Activated T-helper 17 cell treated with anti-CD3 and anti-CD28 coated beads, Interleukin-2, amount 50 U/mL, for 72 hours (primary cell): ENCODE measurements at regions not wholly inside any gene's neighbourhood (a gene's known extent, or its start where the extent isn't known, plus 50 kb on each side); places are given as distances from the start of the nearest gene placed in this dataset.

Experiments
- ATAC-seq: fragments of 150-1000 bp; cut with Tn5 transposase; replicated peaks from 2 replicates; pipeline ENCODE4 v1.10.0; 2021; ENCODE audit warnings: mild to moderate bottlenecking, moderate library complexity
- H3K27ac Mint-ChIP-seq: one replicate; pipeline ENCODE4 v1.8.0; 2022; ENCODE audit warnings: mixed read lengths
- H3K27me3 Mint-ChIP-seq: one replicate; pipeline ENCODE4 v1.8.0; 2022; ENCODE audit warnings: mixed read lengths
- H3K36me3 Mint-ChIP-seq: one replicate; pipeline ENCODE4 v1.8.0; 2022; ENCODE audit warnings: low read depth, mild to moderate bottlenecking, mixed read lengths
- H3K4me1 Mint-ChIP-seq: one replicate; pipeline ENCODE4 v1.8.0; 2022; ENCODE audit warnings: mixed read lengths
- H3K4me3 Mint-ChIP-seq: one replicate; pipeline ENCODE4 v1.8.0; 2022; ENCODE audit warnings: mild to moderate bottlenecking, mixed read lengths
- H3K9me3 Mint-ChIP-seq: one replicate; pipeline ENCODE4 v1.8.0; 2022; ENCODE audit warnings: mixed read lengths

- no peaks in the 10 kb centered on the region for H3K27me3 Mint-ChIP-seq
- ATAC-seq: no peak
- no peaks in the 10 kb centered on the region for H3K9me3 Mint-ChIP-seq
- no peaks in the 10 kb centered on the region for H3K36me3 Mint-ChIP-seq
- no peak overlapping the region for H3K4me3 Mint-ChIP-seq
- no peak overlapping the region for H3K27ac Mint-ChIP-seq
- no peaks in the 10 kb centered on the region for H3K4me1 Mint-ChIP-seq
Measured at GRCh38 chr9:119834064-119834620, 464.9 kb upstream of the BRINP1 start.

- Mint-ChIP-seq H3K4me3 (no peak overlapping the region), H3K36me3 (no peaks in the 10 kb centered on the region), H3K4me1 (no peaks in the 10 kb centered on the region), H3K27ac (no peak overlapping the region), H3K9me3 (no peaks in the 10 kb centered on the region), H3K27me3 (no peaks in the 10 kb centered on the region)
- no peak for ATAC-seq
Measured at GRCh38 chr9:119831309-119831708, 462.1 kb upstream of the BRINP1 start.

- H3K4me1 Mint-ChIP-seq: no peaks in the 10 kb centered on the region
Measured at GRCh38 chr9:119829748-119830147, 460.5 kb upstream of the BRINP1 start.

GRCh38 chr9:119829186-119829585, 460.0 kb upstream of the BRINP1 start:
- H3K4me3 Mint-ChIP-seq: no peak overlapping the region
- ATAC-seq: no peak
- no peaks in the 10 kb centered on the region for H3K9me3 Mint-ChIP-seq

More at GRCh38 chr9:119829748-119830147, 460.5 kb upstream of the BRINP1 start:
- Mint-ChIP-seq H3K9me3 (no peaks in the 10 kb centered on the region), H3K36me3 (no peaks in the 10 kb centered on the region), H3K27ac (no peak overlapping the region), H3K27me3 (no peaks in the 10 kb centered on the region), H3K4me3 (no peak overlapping the region)
- no peak for ATAC-seq

GRCh38 chr9:119827526-119827925, 458.3 kb upstream of the BRINP1 start:
- no peaks in the 10 kb centered on the region for H3K36me3 Mint-ChIP-seq
- no peaks in the 10 kb centered on the region for H3K4me1 Mint-ChIP-seq
- no peak overlapping the region for H3K27ac Mint-ChIP-seq

More at GRCh38 chr9:119829186-119829585, 460.0 kb upstream of the BRINP1 start:
- Mint-ChIP-seq H3K27ac (no peak overlapping the region), H3K27me3 (no peaks in the 10 kb centered on the region), H3K4me1 (no peaks in the 10 kb centered on the region), H3K36me3 (no peaks in the 10 kb centered on the region)

GRCh38 chr9:119827126-119827525, 457.9 kb upstream of the BRINP1 start:
- Mint-ChIP-seq H3K4me3 (no peak overlapping the region), H3K4me1 (no peaks in the 10 kb centered on the region), H3K9me3 (no peaks in the 10 kb centered on the region), H3K27ac (no peak overlapping the region), H3K36me3 (no peaks in the 10 kb centered on the region), H3K27me3 (no peaks in the 10 kb centered on the region)
- no peak for ATAC-seq

More at GRCh38 chr9:119827526-119827925, 458.3 kb upstream of the BRINP1 start:
- Mint-ChIP-seq H3K4me3 (no peak overlapping the region), H3K27me3 (no peaks in the 10 kb centered on the region), H3K9me3 (no peaks in the 10 kb centered on the region)
- ATAC-seq: no peak

- Mint-ChIP-seq H3K9me3 (no peaks in the 10 kb centered on the region), H3K36me3 (no peaks in the 10 kb centered on the region), H3K27ac (no peak overlapping the region), H3K4me1 (no peaks in the 10 kb centered on the region), H3K4me3 (no peak overlapping the region), H3K27me3 (peaks cover 5% of the 10 kb centered on the region)
- no peak for ATAC-seq
Measured at GRCh38 chr9:119818726-119819435, 449.6 kb upstream of the BRINP1 start.

- no peak overlapping the region for H3K4me3 Mint-ChIP-seq
- ATAC-seq: no peak
- H3K27ac Mint-ChIP-seq: no peak overlapping the region
Measured at GRCh38 chr9:119810645-119811429, 441.6 kb upstream of the BRINP1 start.

GRCh38 chr9:119803679-119804078, 434.4 kb upstream of the BRINP1 start:
- peaks cover 3% of the 10 kb centered on the region for H3K9me3 Mint-ChIP-seq
- H3K27ac Mint-ChIP-seq: no peak overlapping the region
- H3K4me1 Mint-ChIP-seq: no peaks in the 10 kb centered on the region
- no peaks in the 10 kb centered on the region for H3K27me3 Mint-ChIP-seq
- ATAC-seq: no peak
- H3K36me3 Mint-ChIP-seq: no peaks in the 10 kb centered on the region
- H3K4me3 Mint-ChIP-seq: no peak overlapping the region

More at GRCh38 chr9:119810645-119811429, 441.6 kb upstream of the BRINP1 start:
- Mint-ChIP-seq H3K36me3 (no peaks in the 10 kb centered on the region), H3K4me1 (no peaks in the 10 kb centered on the region), H3K27me3 (no peaks in the 10 kb centered on the region), H3K9me3 (peaks cover 5% of the 10 kb centered on the region)

GRCh38 chr9:119802621-119803020, 433.4 kb upstream of the BRINP1 start:
- peaks cover 3% of the 10 kb centered on the region for H3K9me3 Mint-ChIP-seq
- ATAC-seq: no peak
- no peaks in the 10 kb centered on the region for H3K27me3 Mint-ChIP-seq
- H3K4me3 Mint-ChIP-seq: no peak overlapping the region
- H3K4me1 Mint-ChIP-seq: no peaks in the 10 kb centered on the region
- H3K36me3 Mint-ChIP-seq: no peaks in the 10 kb centered on the region
- H3K27ac Mint-ChIP-seq: no peak overlapping the region

GRCh38 chr9:119802133-119802532, 432.9 kb upstream of the BRINP1 start:
- Mint-ChIP-seq H3K27me3 (no peaks in the 10 kb centered on the region), H3K27ac (no peak overlapping the region), H3K9me3 (peaks cover 3% of the 10 kb centered on the region), H3K36me3 (no peaks in the 10 kb centered on the region), H3K4me1 (no peaks in the 10 kb centered on the region), H3K4me3 (no peak overlapping the region)
- no peak for ATAC-seq

- ATAC-seq: no peak
- no peaks in the 10 kb centered on the region for H3K36me3 Mint-ChIP-seq
- H3K27ac Mint-ChIP-seq: no peak overlapping the region
- H3K4me1 Mint-ChIP-seq: no peaks in the 10 kb centered on the region
- peaks cover 3% of the 10 kb centered on the region for H3K9me3 Mint-ChIP-seq
- no peaks in the 10 kb centered on the region for H3K27me3 Mint-ChIP-seq
- no peak overlapping the region for H3K4me3 Mint-ChIP-seq
Measured at GRCh38 chr9:119801311-119801710, 432.1 kb upstream of the BRINP1 start.

GRCh38 chr9:119795395-119795794, 426.2 kb upstream of the BRINP1 start:
- no peak overlapping the region for H3K27ac Mint-ChIP-seq
- no peaks in the 10 kb centered on the region for H3K4me1 Mint-ChIP-seq
- no peak for ATAC-seq
- no peaks in the 10 kb centered on the region for H3K9me3 Mint-ChIP-seq
- H3K27me3 Mint-ChIP-seq: peaks cover 4% of the 10 kb centered on the region
- no peak overlapping the region for H3K4me3 Mint-ChIP-seq
- H3K36me3 Mint-ChIP-seq: no peaks in the 10 kb centered on the region

- ATAC-seq: no peak
- Mint-ChIP-seq H3K36me3 (no peaks in the 10 kb centered on the region), H3K4me3 (no peak overlapping the region), H3K4me1 (no peaks in the 10 kb centered on the region), H3K27ac (no peak overlapping the region), H3K27me3 (peaks cover 4% of the 10 kb centered on the region), H3K9me3 (no peaks in the 10 kb centered on the region)
Measured at GRCh38 chr9:119794836-119795235, 425.6 kb upstream of the BRINP1 start.

- peaks cover 4% of the 10 kb centered on the region for H3K27me3 Mint-ChIP-seq
Measured at GRCh38 chr9:119793218-119793617, 424.0 kb upstream of the BRINP1 start.

More at GRCh38 chr9:119793218-119793617, 424.0 kb upstream of the BRINP1 start:
- Mint-ChIP-seq H3K27ac (no peak overlapping the region), H3K4me3 (no peak overlapping the region), H3K36me3 (no peaks in the 10 kb centered on the region), H3K4me1 (no peaks in the 10 kb centered on the region), H3K9me3 (no peaks in the 10 kb centered on the region)
- ATAC-seq: no peak
